ENCODE measurements at regions not wholly inside any gene's neighbourhood (a gene's known extent, or its start where the extent isn't known, plus 50 kb on each side); places are given as distances from the start of the nearest gene placed in this dataset.

GRCh38 chr4:13215560-13215959 lies 268.6 kb downstream of the RAB28 start:
- TF ChIP-seq ZNF274 (IDR thresholded peaks at IDR 0.05; ENCODE audit: low read depth, low read length) (no peak), YY1 (IDR thresholded peaks at IDR 0.05; ENCODE audit: insufficient read depth, insufficient read length) (no peak)

Measured in NT2/D1 (cell line).